Mesenchymal stem cell (in vitro differentiated cells and primary cell): ENCODE measurements at regions not wholly inside any gene's neighbourhood (a gene's known extent, or its start where the extent isn't known, plus 50 kb on each side); places are given as distances from the start of the nearest gene placed in this dataset.

Experiments used
- DNase-seq: peaks from one replicate; pipeline ENCODE4 v3.0.0-alpha.2; 2013
- H2AFZ ChIP-seq: one replicate; pipeline ENCODE4 v1.6.1; 2013; ENCODE audit warnings: low read depth, mild to moderate bottlenecking, control low read depth, inconsistent platforms, low read length, moderate library complexity
- H2AK5ac ChIP-seq: 2 replicates; pipeline ENCODE4 v1.6.1; 2013; ENCODE audit warnings: low read length, moderate library complexity, mild to moderate bottlenecking, inconsistent platforms; ENCODE audit not compliant: severe bottlenecking
- H2BK120ac ChIP-seq: one replicate; pipeline ENCODE4 v1.6.1; 2013; ENCODE audit warnings: low read depth, mild to moderate bottlenecking, inconsistent platforms, low read length, moderate library complexity
- H2BK12ac ChIP-seq, 2 experiments: one replicate each; pipeline ENCODE4 v1.6.1; 2013; ENCODE audit warnings: inconsistent platforms in 2 of 2, low read length in 2 of 2, mild to moderate bottlenecking in 2 of 2, moderate library complexity in 2 of 2, control low read depth in 1 of 2
- H2BK15ac ChIP-seq: one replicate; pipeline ENCODE4 v1.6.1; 2013; ENCODE audit warnings: mild to moderate bottlenecking, low read depth, inconsistent platforms; ENCODE audit not compliant: poor library complexity, severe bottlenecking
- H2BK5ac ChIP-seq: 2 replicates; pipeline ENCODE4 v1.6.1; 2013; ENCODE audit warnings: low read depth, mild to moderate bottlenecking, low read length, control low read depth, inconsistent platforms; ENCODE audit not compliant: poor library complexity, severe bottlenecking
- H3K14ac ChIP-seq, 2 experiments: one replicate each; pipeline ENCODE4 v1.6.1; 2013; ENCODE audit warnings: inconsistent platforms in 2 of 2, low read length in 2 of 2, control low read depth in 1 of 2, mild to moderate bottlenecking in 1 of 2, moderate library complexity in 1 of 2
- H3K18ac ChIP-seq, 2 experiments: one replicate each; pipeline ENCODE4 v1.6.1; 2013; ENCODE audit warnings: inconsistent platforms in 2 of 2, low read length in 2 of 2, control low read depth in 1 of 2, low read depth in 1 of 2, mild to moderate bottlenecking in 1 of 2
- H3K23ac ChIP-seq, 2 experiments: one replicate each; pipeline ENCODE4 v1.6.1; 2013; ENCODE audit warnings: inconsistent platforms in 2 of 2, low read length in 2 of 2, mild to moderate bottlenecking in 2 of 2, moderate library complexity in 2 of 2, control low read depth in 1 of 2
- H3K27ac ChIP-seq: 2 replicates; pipeline ENCODE4 v1.5.1; 2013; ENCODE audit warnings: mild to moderate bottlenecking, moderate library complexity, low read length, control low read depth, inconsistent platforms; ENCODE audit not compliant: poor library complexity, severe bottlenecking
- H3K27me3 ChIP-seq, 2 experiments: 2 replicates each; pipeline versions ENCODE4 v1.6.1 to v1.7.0; 2013; ENCODE audit warnings: low read length in 2 of 2, mild to moderate bottlenecking in 2 of 2, moderate library complexity in 2 of 2, control low read depth in 1 of 2, inconsistent platforms in 1 of 2; ENCODE audit not compliant: control insufficient read depth in 1 of 2, insufficient read depth in 1 of 2
- H3K36me3 ChIP-seq, 2 experiments: 2 replicates each; pipeline versions ENCODE4 v1.6.1 to v1.7.0; 2013; ENCODE audit warnings: low read length in 2 of 2, control low read depth in 1 of 2, inconsistent platforms in 1 of 2, low read depth in 1 of 2, mild to moderate bottlenecking in 1 of 2; ENCODE audit not compliant: insufficient read depth in 2 of 2, control insufficient read depth in 1 of 2
- H3K4ac ChIP-seq, 2 experiments: one replicate each; pipeline ENCODE4 v1.6.1; 2013; ENCODE audit warnings: inconsistent platforms in 2 of 2, low read length in 2 of 2, mild to moderate bottlenecking in 2 of 2, moderate library complexity in 2 of 2, control low read depth in 1 of 2, low read depth in 1 of 2
- H3K4me1 ChIP-seq: 2 replicates; pipeline ENCODE4 v1.6.1; 2013; ENCODE audit warnings: low read depth, low read length, control low read depth; ENCODE audit not compliant: control insufficient read depth, insufficient read depth
- H3K4me2 ChIP-seq: 2 replicates; pipeline ENCODE4 v1.6.1; 2013; ENCODE audit warnings: low read length, mild to moderate bottlenecking, inconsistent platforms; ENCODE audit not compliant: poor library complexity, severe bottlenecking
- H3K4me3 ChIP-seq, 2 experiments: 2 replicates each; pipeline versions ENCODE4 v1.5.1 to v1.7.0; 2013; ENCODE audit warnings: low read length in 2 of 2, mild to moderate bottlenecking in 2 of 2, control low read depth in 1 of 2, low read depth in 1 of 2; ENCODE audit not compliant: insufficient read depth in 1 of 2
- H3K79me1 ChIP-seq: replicated peaks from 2 replicates; pipeline ENCODE4 v1.6.1; 2013; ENCODE audit warnings: mild to moderate bottlenecking, control low read depth, low read length, inconsistent platforms; ENCODE audit not compliant: poor library complexity, severe bottlenecking
- H3K9ac ChIP-seq: 2 replicates; pipeline ENCODE4 v1.7.0; 2013; ENCODE audit warnings: mild to moderate bottlenecking, low read length, moderate library complexity
- H3K9me3 ChIP-seq: 2 replicates; pipeline ENCODE4 v1.7.0; 2013; ENCODE audit warnings: mild to moderate bottlenecking, low read length; ENCODE audit not compliant: control insufficient read depth
- H4K8ac ChIP-seq: one replicate; pipeline ENCODE4 v1.6.1; 2013; ENCODE audit warnings: inconsistent platforms, mild to moderate bottlenecking, low read length, moderate library complexity
- H4K91ac ChIP-seq: one replicate; pipeline ENCODE4 v1.6.1; 2013; ENCODE audit warnings: mild to moderate bottlenecking, low read length, inconsistent platforms
- WGBS: methylation state at CpG from one replicate; pipeline ENCODE4 v1.1.7; 2013; ENCODE audit warnings: mixed read lengths; 5-methylcytosine and 5-hydroxymethylcytosine counted together

DNA sequence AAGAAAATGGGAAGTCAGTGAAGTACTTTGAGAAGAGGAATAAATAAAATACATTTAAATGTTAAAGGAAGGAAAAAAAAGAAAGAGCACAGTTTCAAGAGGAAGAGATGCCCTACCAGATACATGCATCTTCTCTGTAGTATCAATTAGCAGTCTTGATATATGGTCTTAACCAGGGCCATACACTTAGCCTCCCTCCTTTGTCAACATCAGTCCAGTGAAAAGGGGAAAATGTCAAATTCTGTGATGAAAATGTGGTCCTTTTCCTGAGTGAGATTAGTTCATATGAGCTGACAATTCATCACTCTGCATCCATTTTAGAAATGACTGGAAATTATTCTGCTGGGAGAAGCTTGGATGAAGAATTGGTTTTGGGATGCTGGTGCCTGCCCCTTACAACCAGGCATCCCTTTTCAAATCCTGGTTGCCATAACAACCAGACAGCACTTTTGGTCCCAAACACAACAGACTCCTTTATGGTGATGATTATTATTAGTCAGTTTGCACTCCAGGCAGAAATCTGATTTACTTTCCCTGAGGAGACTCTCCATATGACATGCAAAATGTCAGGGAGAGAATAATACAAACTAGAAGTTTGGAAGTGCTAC, 933.6 kb upstream of the CDH8 start:
- H3K9ac ChIP-seq: no peak overlapping the region
- H3K79me1 ChIP-seq: no peaks in the 10 kb centered on the region
- DNase-seq: no peak
- no peak overlapping the region for H3K23ac ChIP-seq
- no peak overlapping the region for H3K27ac ChIP-seq
- H3K4me2 ChIP-seq: no peak overlapping the region
- no peak overlapping the region for H4K91ac ChIP-seq
- no peak overlapping the region for H3K14ac ChIP-seq
- no peaks in the 10 kb centered on the region for H3K36me3 ChIP-seq
- H3K9me3 ChIP-seq: no peaks in the 10 kb centered on the region
- H2AK5ac ChIP-seq: no peak overlapping the region
- H2BK120ac ChIP-seq: no peak overlapping the region
- H2AFZ ChIP-seq: no peak overlapping the region
- no peak overlapping the region for H2BK12ac ChIP-seq
- H3K4me1 ChIP-seq: no peaks in the 10 kb centered on the region
- H3K4me3 ChIP-seq: no peak overlapping the region
- no peak overlapping the region for H4K8ac ChIP-seq
- no peak overlapping the region for H2BK5ac ChIP-seq
- no peaks in the 10 kb centered on the region for H3K27me3 ChIP-seq
- no peak overlapping the region for H3K18ac ChIP-seq
- no peak overlapping the region for H2BK15ac ChIP-seq
- no peak overlapping the region for H3K4ac ChIP-seq

DNA sequence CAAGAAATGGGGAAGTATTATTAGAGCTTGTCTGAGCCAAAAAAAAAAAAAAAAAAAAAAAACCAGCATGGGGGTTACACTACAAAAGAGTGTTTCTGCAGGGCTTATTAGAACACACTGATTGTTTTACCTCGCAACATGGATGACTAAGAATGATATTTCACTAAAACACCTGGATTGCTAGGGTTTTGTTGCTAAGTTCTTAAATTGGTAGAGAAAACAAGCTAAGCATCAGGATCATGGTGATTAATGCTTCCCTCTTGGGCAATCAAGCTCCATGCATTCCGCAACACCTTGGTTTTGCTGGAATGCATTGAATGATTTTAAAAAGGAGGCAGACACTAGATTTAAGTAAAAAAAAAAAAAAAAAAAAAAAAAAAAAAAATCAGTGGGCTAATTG, 931.4 kb upstream of the CDH8 start:
- Histone ChIP-seq H2BK5ac (no peak overlapping the region), H3K9ac (no peak overlapping the region), H3K27me3 (no peaks in the 10 kb centered on the region), H2BK120ac (no peak overlapping the region), H3K27ac (no peak overlapping the region), H3K23ac (no peak overlapping the region), H3K18ac (no peak overlapping the region), H3K4me2 (no peak overlapping the region), H2BK12ac (no peak overlapping the region), H3K4me3 (no peak overlapping the region), H4K8ac (no peak overlapping the region), H4K91ac (no peak overlapping the region), H3K14ac (no peak overlapping the region), H3K79me1 (no peaks in the 10 kb centered on the region), H3K4ac (no peak overlapping the region), H3K4me1 (no peaks in the 10 kb centered on the region), H3K9me3 (no peaks in the 10 kb centered on the region), H3K36me3 (no peaks in the 10 kb centered on the region), H2BK15ac (no peak overlapping the region), H2AFZ (no peak overlapping the region), H2AK5ac (no peak overlapping the region)
- WGBS: 92% methylated on average over 2 of the region's 2 CpGs
- DNase-seq: no peak

DNA sequence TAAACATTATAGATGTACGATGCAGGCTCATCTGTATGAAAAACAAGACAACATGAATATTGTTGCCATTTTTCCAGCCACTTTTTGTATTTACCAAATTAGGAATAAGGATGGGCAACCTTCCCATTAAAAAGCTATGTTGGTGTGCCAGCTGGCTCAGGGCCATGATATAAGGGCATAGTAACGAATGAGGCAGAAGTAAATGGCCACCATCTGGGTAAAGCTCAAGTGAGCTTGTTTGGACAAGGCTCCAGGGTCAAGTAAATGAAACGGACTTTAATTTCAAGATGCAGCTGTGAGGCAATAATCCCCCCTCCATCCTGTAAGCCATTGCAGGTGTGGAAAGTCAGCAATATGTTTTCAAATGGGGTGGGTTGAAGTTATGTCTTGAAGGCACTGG, 930.9 kb upstream of the CDH8 start:
- Histone ChIP-seq H4K8ac (no peak overlapping the region), H2BK12ac (no peak overlapping the region), H3K27me3 (no peaks in the 10 kb centered on the region), H3K79me1 (no peaks in the 10 kb centered on the region), H3K4me2 (no peak overlapping the region), H3K23ac (no peak overlapping the region), H3K4ac (no peak overlapping the region), H3K9ac (no peak overlapping the region), H2BK5ac (no peak overlapping the region), H2BK120ac (no peak overlapping the region), H3K4me3 (no peak overlapping the region), H3K36me3 (no peaks in the 10 kb centered on the region), H2BK15ac (no peak overlapping the region), H2AK5ac (no peak overlapping the region), H3K4me1 (no peaks in the 10 kb centered on the region), H3K14ac (no peak overlapping the region), H3K18ac (no peak overlapping the region), H3K27ac (no peak overlapping the region), H3K9me3 (no peaks in the 10 kb centered on the region), H2AFZ (no peak overlapping the region), H4K91ac (no peak overlapping the region)
- no peak for DNase-seq
- WGBS: 69% methylated on average over 2 of the region's 3 CpGs

DNA sequence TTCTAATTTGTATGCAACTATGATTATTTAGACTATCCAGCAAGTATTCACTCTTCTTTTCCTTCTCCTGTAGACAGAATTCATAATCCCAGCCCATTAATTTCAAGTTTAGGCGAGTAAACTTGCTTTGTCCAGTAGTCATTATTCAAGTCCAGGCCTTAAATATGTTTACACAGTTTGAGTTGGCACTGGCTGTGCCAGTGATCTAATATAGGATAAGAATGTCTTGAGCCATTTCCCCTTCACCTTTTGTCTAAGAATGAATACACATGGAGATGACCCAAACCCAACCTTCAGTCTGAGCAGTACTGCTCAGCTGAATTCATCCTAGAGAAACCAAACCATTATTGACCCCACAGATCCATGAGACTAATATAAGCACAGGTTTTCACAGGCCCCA, 930.4 kb upstream of the CDH8 start:
- no peak overlapping the region for H2BK12ac ChIP-seq
- H2AK5ac ChIP-seq: no peak overlapping the region
- WGBS: 80% methylated on average over 1 of the region's 1 CpG
- H4K91ac ChIP-seq: no peak overlapping the region
- H3K4me3 ChIP-seq: no peak overlapping the region
- H4K8ac ChIP-seq: no peak overlapping the region
- H2BK15ac ChIP-seq: no peak overlapping the region
- H3K18ac ChIP-seq: no peak overlapping the region
- H3K9me3 ChIP-seq: peaks cover 2% of the 10 kb centered on the region
- H3K14ac ChIP-seq: no peak overlapping the region
- H2BK5ac ChIP-seq: no peak overlapping the region
- no peaks in the 10 kb centered on the region for H3K79me1 ChIP-seq
- no peaks in the 10 kb centered on the region for H3K4me1 ChIP-seq
- no peak overlapping the region for H3K9ac ChIP-seq
- no peak overlapping the region for H2AFZ ChIP-seq
- no peak overlapping the region for H3K4ac ChIP-seq
- no peak overlapping the region for H3K27ac ChIP-seq
- no peak for DNase-seq
- no peak overlapping the region for H2BK120ac ChIP-seq
- H3K4me2 ChIP-seq: no peak overlapping the region
- no peak overlapping the region for H3K23ac ChIP-seq
- H3K36me3 ChIP-seq: no peaks in the 10 kb centered on the region
- H3K27me3 ChIP-seq: no peaks in the 10 kb centered on the region
